Retinal pigment epithelial cell (primary cell): ENCODE measurements at regions not wholly inside any gene's neighbourhood (a gene's known extent, or its start where the extent isn't known, plus 50 kb on each side); places are given as distances from the start of the nearest gene placed in this dataset.

Source experiments
- DNase-seq: peaks from one replicate; pipeline ENCODE4 v3.0.0-alpha.2; 2010; ENCODE audit warnings: low read depth
- H3K4me3 ChIP-seq: 2 replicates; pipeline ENCODE4 v1.5.1; 2011; ENCODE audit warnings: mild to moderate bottlenecking, low read length, control low read depth, moderate library complexity
- TF ChIP-seq, protein P1 (sequence below): conservative IDR thresholded peaks from 2 replicates; pipeline ENCODE4 v1.5.1; 2011; ENCODE audit warnings: low read depth, low read length, control low read depth, inconsistent platforms

DNA sequence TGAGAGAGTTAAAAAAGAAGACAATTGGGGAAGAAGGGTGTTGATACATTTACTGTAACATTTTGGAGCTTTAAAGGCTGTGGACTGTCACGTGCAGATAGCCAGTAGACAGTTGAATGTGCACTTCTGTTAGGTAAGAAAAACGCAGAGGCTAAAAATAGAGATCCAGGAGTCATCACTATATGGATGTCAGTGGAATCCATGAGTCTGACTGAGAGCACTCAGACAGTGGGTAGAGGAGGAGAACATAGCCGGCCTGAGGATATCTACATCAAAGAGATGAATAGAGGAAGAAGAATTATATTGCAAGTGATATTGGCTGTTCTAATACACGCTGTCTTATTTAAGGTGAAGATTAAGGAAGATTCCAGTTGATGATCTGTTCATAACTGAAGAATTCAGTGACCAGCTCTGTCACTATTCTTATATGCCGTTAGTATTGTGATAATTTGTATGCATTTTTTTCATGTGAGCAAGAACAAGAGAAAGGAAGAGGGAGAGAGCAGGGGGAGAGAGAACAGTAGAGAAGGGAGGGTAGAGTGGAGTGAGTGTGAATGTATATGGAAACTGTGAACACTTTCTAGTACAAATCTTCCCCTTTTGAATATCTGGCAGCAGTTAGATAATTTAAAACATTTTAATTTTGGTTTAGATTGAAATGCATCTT lies 344.8 kb downstream of the CHRM3 start:
- DNase-seq = no peak
- TF ChIP-seq, protein P1, sequence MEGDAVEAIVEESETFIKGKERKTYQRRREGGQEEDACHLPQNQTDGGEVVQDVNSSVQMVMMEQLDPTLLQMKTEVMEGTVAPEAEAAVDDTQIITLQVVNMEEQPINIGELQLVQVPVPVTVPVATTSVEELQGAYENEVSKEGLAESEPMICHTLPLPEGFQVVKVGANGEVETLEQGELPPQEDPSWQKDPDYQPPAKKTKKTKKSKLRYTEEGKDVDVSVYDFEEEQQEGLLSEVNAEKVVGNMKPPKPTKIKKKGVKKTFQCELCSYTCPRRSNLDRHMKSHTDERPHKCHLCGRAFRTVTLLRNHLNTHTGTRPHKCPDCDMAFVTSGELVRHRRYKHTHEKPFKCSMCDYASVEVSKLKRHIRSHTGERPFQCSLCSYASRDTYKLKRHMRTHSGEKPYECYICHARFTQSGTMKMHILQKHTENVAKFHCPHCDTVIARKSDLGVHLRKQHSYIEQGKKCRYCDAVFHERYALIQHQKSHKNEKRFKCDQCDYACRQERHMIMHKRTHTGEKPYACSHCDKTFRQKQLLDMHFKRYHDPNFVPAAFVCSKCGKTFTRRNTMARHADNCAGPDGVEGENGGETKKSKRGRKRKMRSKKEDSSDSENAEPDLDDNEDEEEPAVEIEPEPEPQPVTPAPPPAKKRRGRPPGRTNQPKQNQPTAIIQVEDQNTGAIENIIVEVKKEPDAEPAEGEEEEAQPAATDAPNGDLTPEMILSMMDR = no peak
- no peak overlapping the region for H3K4me3 ChIP-seq

- no peak for DNase-seq
- no peak overlapping the region for H3K4me3 ChIP-seq
- TF ChIP-seq, protein P1 = no peak
These were observed 346.4 kb downstream of the CHRM3 start for GRCh38 chr1:239732770-239733169.

GRCh38 chr1:239733995-239734394 lies 347.6 kb downstream of the CHRM3 start:
- no peak for DNase-seq
- H3K4me3 ChIP-seq = no peak overlapping the region
- TF ChIP-seq, protein P1 = no peak

GRCh38 chr1:239735111-239735510 lies 348.7 kb downstream of the CHRM3 start:
- TF ChIP-seq, protein P1 = no peak
- no peak overlapping the region for H3K4me3 ChIP-seq
- no peak for DNase-seq

DNA sequence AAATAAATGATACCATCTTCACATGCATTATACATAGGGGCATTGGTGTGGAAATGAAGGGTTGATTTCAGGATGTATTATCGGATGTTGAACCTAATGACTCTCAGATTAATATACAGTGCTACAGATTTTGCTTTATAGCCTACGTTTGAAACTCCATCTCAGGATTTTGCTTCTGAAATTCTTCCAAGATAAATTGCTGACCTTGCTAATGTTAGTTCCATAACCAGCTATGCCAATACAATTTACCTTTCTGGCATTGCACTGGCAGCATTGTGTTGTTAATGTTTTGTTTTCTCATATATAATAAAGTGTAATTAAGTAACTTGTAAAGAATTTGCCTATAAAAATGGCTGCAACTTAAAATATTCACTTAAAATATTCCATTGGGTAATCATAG lies 350.1 kb downstream of the CHRM3 start:
- TF ChIP-seq, protein P1 = no peak
- H3K4me3 ChIP-seq = no peak overlapping the region
- DNase-seq = no peak

DNA sequence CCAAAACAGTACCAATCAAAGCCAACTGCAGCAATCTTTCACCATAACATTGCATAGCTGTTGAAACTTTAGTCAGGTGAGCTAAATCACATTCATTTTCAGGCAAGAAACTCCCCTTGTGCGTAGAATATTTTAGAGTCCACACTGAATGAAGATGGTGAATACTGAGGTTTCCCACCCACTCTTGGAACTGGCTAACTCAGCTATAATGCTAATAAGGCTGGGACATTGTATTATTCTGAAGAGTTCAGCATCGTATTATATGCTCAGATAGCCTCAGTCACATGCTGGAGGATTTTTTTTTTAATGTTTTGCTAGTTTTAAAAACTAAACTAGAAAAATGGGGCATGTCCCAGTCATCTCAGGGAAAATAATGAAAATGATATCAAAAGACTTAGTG lies 352.3 kb upstream of the FMN2 start:
- TF ChIP-seq, protein P1 = no peak
- DNase-seq = no peak
- no peak overlapping the region for H3K4me3 ChIP-seq

GRCh38 chr1:239739919-239740318 lies 351.8 kb upstream of the FMN2 start:
- TF ChIP-seq, protein P1 = no peak
- no peak for DNase-seq
- H3K4me3 ChIP-seq = no peak overlapping the region
